Central memory CD8-positive, alpha-beta T cell (primary cell): ENCODE measurements at regions not wholly inside any gene's neighbourhood (a gene's known extent, or its start where the extent isn't known, plus 50 kb on each side); places are given as distances from the start of the nearest gene placed in this dataset.

Experiments
- ATAC-seq: fragments of 150-1000 bp; cut with Tn5 transposase; replicated peaks from 2 replicates; pipeline ENCODE4 v1.10.0; 2022; ENCODE audit warnings: mild to moderate bottlenecking, moderate FRiP score, moderate number of reproducible peaks; ENCODE audit not compliant: poor library complexity, severe bottlenecking; ENCODE audit errors: extremely low read depth
- DNase-seq, 2 donors: peaks; one replicate each; pipeline ENCODE4 v3.0.0; 2021; ENCODE audit warnings: low spot score in 2 of 2
- H3K27ac Mint-ChIP-seq: one replicate; pipeline ENCODE4 v1.8.0; 2022; ENCODE audit warnings: low read depth, mild to moderate bottlenecking, moderate library complexity, mixed read lengths
- H3K27me3 Mint-ChIP-seq: one replicate; pipeline ENCODE4 v1.8.0; 2022; ENCODE audit warnings: mixed read lengths
- H3K36me3 Mint-ChIP-seq: one replicate; pipeline ENCODE4 v1.8.0; 2022; ENCODE audit warnings: mild to moderate bottlenecking, moderate library complexity, mixed read lengths; ENCODE audit not compliant: insufficient read depth
- H3K4me1 Mint-ChIP-seq: one replicate; pipeline ENCODE4 v1.8.0; 2022; ENCODE audit warnings: mixed read lengths
- H3K4me3 Mint-ChIP-seq: one replicate; pipeline ENCODE4 v1.8.0; 2022; ENCODE audit warnings: mild to moderate bottlenecking, moderate library complexity, mixed read lengths
- H3K9me3 Mint-ChIP-seq: one replicate; pipeline ENCODE4 v1.8.0; 2022; ENCODE audit warnings: mixed read lengths

GRCh38 chr11:120001178-120002090 lies 136.5 kb downstream of the TRIM29 start:
- Mint-ChIP-seq H3K4me3 (no peak overlapping the region), H3K9me3 (no peaks in the 10 kb centered on the region), H3K27ac (no peak overlapping the region), H3K4me1 (no peaks in the 10 kb centered on the region), H3K36me3 (no peaks in the 10 kb centered on the region), H3K27me3 (peaks cover 35% of the 10 kb centered on the region)
- DNase-seq (no peak), ATAC-seq (no peak)

GRCh38 chr11:119999220-119999619 lies 138.7 kb downstream of the TRIM29 start:
- Mint-ChIP-seq H3K9me3 (no peaks in the 10 kb centered on the region), H3K36me3 (no peaks in the 10 kb centered on the region), H3K27ac (no peak overlapping the region)

GRCh38 chr11:119996556-119996955 lies 141.4 kb downstream of the TRIM29 start:
- H3K27me3 Mint-ChIP-seq: peaks cover 36% of the 10 kb centered on the region
- no peak overlapping the region for H3K27ac Mint-ChIP-seq
- no peaks in the 10 kb centered on the region for H3K9me3 Mint-ChIP-seq
- H3K4me3 Mint-ChIP-seq: no peak overlapping the region
- ATAC-seq: no peak
- H3K4me1 Mint-ChIP-seq: no peaks in the 10 kb centered on the region
- no peak for DNase-seq
- H3K36me3 Mint-ChIP-seq: no peaks in the 10 kb centered on the region

More at GRCh38 chr11:119999220-119999619, 138.7 kb downstream of the TRIM29 start:
- ATAC-seq: no peak
- Mint-ChIP-seq H3K4me1 (no peaks in the 10 kb centered on the region), H3K27me3 (peaks cover 45% of the 10 kb centered on the region), H3K4me3 (no peak overlapping the region)
- DNase-seq: no peak

GRCh38 chr11:119995730-119996491 lies 142.0 kb downstream of the TRIM29 start:
- Mint-ChIP-seq H3K9me3 (no peaks in the 10 kb centered on the region), H3K27ac (no peak overlapping the region), H3K4me1 (no peaks in the 10 kb centered on the region), H3K27me3 (peaks cover 35% of the 10 kb centered on the region), H3K4me3 (no peak overlapping the region), H3K36me3 (no peaks in the 10 kb centered on the region)
- no peak for DNase-seq
- ATAC-seq: no peak

- DNase-seq (no peak), ATAC-seq (no peak)
- Mint-ChIP-seq H3K4me1 (no peaks in the 10 kb centered on the region), H3K36me3 (no peaks in the 10 kb centered on the region), H3K27ac (no peak overlapping the region), H3K27me3 (peaks cover 50% of the 10 kb centered on the region), H3K9me3 (no peaks in the 10 kb centered on the region), H3K4me3 (no peak overlapping the region)
Measured at GRCh38 chr11:119993722-119994121, 144.2 kb downstream of the TRIM29 start.

- Mint-ChIP-seq H3K36me3 (no peaks in the 10 kb centered on the region), H3K9me3 (no peaks in the 10 kb centered on the region), H3K27ac (no peak overlapping the region), H3K4me3 (no peak overlapping the region), H3K27me3 (peaks cover 60% of the 10 kb centered on the region), H3K4me1 (no peaks in the 10 kb centered on the region)
- DNase-seq: no peak
- ATAC-seq: no peak
Measured at GRCh38 chr11:119992171-119993051, 145.5 kb downstream of the TRIM29 start.

- no peak for DNase-seq
- Mint-ChIP-seq H3K36me3 (no peaks in the 10 kb centered on the region), H3K9me3 (no peaks in the 10 kb centered on the region), H3K27ac (no peak overlapping the region), H3K4me3 (no peak overlapping the region), H3K4me1 (no peaks in the 10 kb centered on the region), H3K27me3 (peaks cover 60% of the 10 kb centered on the region)
- no peak for ATAC-seq
Measured at GRCh38 chr11:119991669-119992068, 146.2 kb downstream of the TRIM29 start.

GRCh38 chr11:119991022-119991404 lies 146.9 kb downstream of the TRIM29 start:
- Mint-ChIP-seq H3K4me1 (no peaks in the 10 kb centered on the region), H3K27me3 (peaks cover 60% of the 10 kb centered on the region), H3K36me3 (no peaks in the 10 kb centered on the region), H3K9me3 (no peaks in the 10 kb centered on the region), H3K27ac (no peak overlapping the region), H3K4me3 (no peak overlapping the region)
- ATAC-seq (no peak), DNase-seq (no peak)

GRCh38 chr11:119990309-119991021 lies 147.4 kb downstream of the TRIM29 start:
- H3K4me3 Mint-ChIP-seq: no peak overlapping the region
- DNase-seq (no peak), ATAC-seq (no peak)
- no peaks in the 10 kb centered on the region for H3K36me3 Mint-ChIP-seq
- H3K9me3 Mint-ChIP-seq: no peaks in the 10 kb centered on the region
- H3K27ac Mint-ChIP-seq: no peak overlapping the region
- peaks cover 63% of the 10 kb centered on the region for H3K27me3 Mint-ChIP-seq
- no peaks in the 10 kb centered on the region for H3K4me1 Mint-ChIP-seq

- Mint-ChIP-seq H3K27ac (no peak overlapping the region), H3K4me3 (no peak overlapping the region), H3K4me1 (no peaks in the 10 kb centered on the region), H3K27me3 (peaks cover 68% of the 10 kb centered on the region), H3K9me3 (no peaks in the 10 kb centered on the region), H3K36me3 (no peaks in the 10 kb centered on the region)
- DNase-seq (no peak), ATAC-seq (no peak)
Measured at GRCh38 chr11:119989159-119989821, 148.6 kb downstream of the TRIM29 start.

- H3K4me3 Mint-ChIP-seq: no peak overlapping the region
- H3K27me3 Mint-ChIP-seq: peaks cover 76% of the 10 kb centered on the region
- DNase-seq (no peak), ATAC-seq (no peak)
- H3K27ac Mint-ChIP-seq: no peak overlapping the region
- no peaks in the 10 kb centered on the region for H3K4me1 Mint-ChIP-seq
- H3K9me3 Mint-ChIP-seq: no peaks in the 10 kb centered on the region
- H3K36me3 Mint-ChIP-seq: peaks cover 1% of the 10 kb centered on the region
Measured at GRCh38 chr11:119985551-119985950, 152.4 kb downstream of the TRIM29 start.
